ENCODE measurements at regions not wholly inside any gene's neighbourhood (a gene's known extent, or its start where the extent isn't known, plus 50 kb on each side); places are given as distances from the start of the nearest gene placed in this dataset.
"Not testable (repeated sequence)": the region's sequence is repeated elsewhere in the genome, so short reads cannot be mapped to it uniquely, and the experiment has no call there.

GRCh38 chr5:125897089-125897488, 526.1 kb upstream of the GRAMD2B start:
- TF ChIP-seq CTCF (IDR thresholded peaks at IDR 0.05; ENCODE audit: insufficient read depth, low read length, poor library complexity, severe bottlenecking): no peak
- no peaks in the 10 kb centered on the region for H3K27me3 ChIP-seq (ENCODE audit: control insufficient read depth, insufficient read depth, low read length)
- DNase-seq (ENCODE audit: low read depth): no peak

GRCh38 chr5:125898851-125899405, 524.3 kb upstream of the GRAMD2B start:
- Histone ChIP-seq H3K4me3 (ENCODE audit: low read depth, low read length) (no peak overlapping the region), H3K36me3 (ENCODE audit: control insufficient read depth, insufficient read depth, low read length) (no peaks in the 10 kb centered on the region), H3K27me3 (ENCODE audit: control insufficient read depth, insufficient read depth, low read length) (no peaks in the 10 kb centered on the region)
- TF ChIP-seq CTCF (IDR thresholded peaks at IDR 0.05; ENCODE audit: insufficient read depth, low read length, poor library complexity, severe bottlenecking): no peak
- DNase-seq (ENCODE audit: low read depth): no peak

More at GRCh38 chr5:125897089-125897488, 526.1 kb upstream of the GRAMD2B start:
- no peaks in the 10 kb centered on the region for H3K36me3 ChIP-seq (ENCODE audit: control insufficient read depth, insufficient read depth, low read length)
- no peak overlapping the region for H3K4me3 ChIP-seq (ENCODE audit: low read depth, low read length)

- no peak overlapping the region for H3K4me3 ChIP-seq (ENCODE audit: low read depth, low read length)
- no peak for DNase-seq (ENCODE audit: low read depth)
- TF ChIP-seq CTCF (IDR thresholded peaks at IDR 0.05; ENCODE audit: insufficient read depth, low read length, poor library complexity, severe bottlenecking): no peak
- no peaks in the 10 kb centered on the region for H3K36me3 ChIP-seq (ENCODE audit: control insufficient read depth, insufficient read depth, low read length)
- no peaks in the 10 kb centered on the region for H3K27me3 ChIP-seq (ENCODE audit: control insufficient read depth, insufficient read depth, low read length)
Measured at GRCh38 chr5:125912028-125912427, 511.2 kb upstream of the GRAMD2B start.

GRCh38 chr5:125913200-125913599, 510.0 kb upstream of the GRAMD2B start:
- DNase-seq (ENCODE audit: low read depth): no peak
- Histone ChIP-seq H3K4me3 (ENCODE audit: low read depth, low read length) (no peak overlapping the region), H3K36me3 (ENCODE audit: control insufficient read depth, insufficient read depth, low read length) (no peaks in the 10 kb centered on the region), H3K27me3 (ENCODE audit: control insufficient read depth, insufficient read depth, low read length) (no peaks in the 10 kb centered on the region)
- TF ChIP-seq CTCF (IDR thresholded peaks at IDR 0.05; ENCODE audit: insufficient read depth, low read length, poor library complexity, severe bottlenecking): no peak

- H3K27me3 ChIP-seq (ENCODE audit: control insufficient read depth, insufficient read depth, low read length): no peaks in the 10 kb centered on the region
- TF ChIP-seq CTCF (IDR thresholded peaks at IDR 0.05; ENCODE audit: insufficient read depth, low read length, poor library complexity, severe bottlenecking): no peak
- no peak overlapping the region for H3K4me3 ChIP-seq (ENCODE audit: low read depth, low read length)
- H3K36me3 ChIP-seq (ENCODE audit: control insufficient read depth, insufficient read depth, low read length): no peaks in the 10 kb centered on the region
- DNase-seq (ENCODE audit: low read depth): no peak
Measured at GRCh38 chr5:125914471-125914870, 508.7 kb upstream of the GRAMD2B start.

GRCh38 chr5:125923958-125924357, 499.3 kb upstream of the GRAMD2B start:
- H3K27me3 ChIP-seq (ENCODE audit: control insufficient read depth, insufficient read depth, low read length); DNase-seq (ENCODE audit: low read depth); H3K4me3 ChIP-seq (ENCODE audit: low read depth, low read length); H3K36me3 ChIP-seq (ENCODE audit: control insufficient read depth, insufficient read depth, low read length): not testable (repeated sequence)

All from kidney epithelial cell (primary cell).